MM.1S (cell line): ENCODE measurements at regions not wholly inside any gene's neighbourhood (a gene's known extent, or its start where the extent isn't known, plus 50 kb on each side); places are given as distances from the start of the nearest gene placed in this dataset.

Source experiments
- DNase-seq: peaks from one replicate; pipeline ENCODE4 v3.0.0-alpha.2; 2015
- H2AFZ ChIP-seq: fragments of 300-600 bp; sonication (generic); 2 replicates; pipeline ENCODE4 v1.6.0; 2016; ENCODE audit warnings: antibody characterized with exemption, low read length
- H3F3A ChIP-seq: fragments of 300-600 bp; sonication (generic); 2 replicates; pipeline ENCODE4 v1.6.1; 2016; ENCODE audit warnings: mild to moderate bottlenecking, antibody characterized with exemption, low read length, moderate library complexity, mixed read lengths; ENCODE audit not compliant: insufficient read depth
- H3K27ac ChIP-seq: fragments of 300-600 bp; sonication (generic); 2 replicates; pipeline ENCODE4 v1.5.1; 2016; ENCODE audit warnings: mild to moderate bottlenecking, low read length
- H3K27me3 ChIP-seq: fragments of 300-600 bp; sonication (generic); replicated peaks from 2 replicates; pipeline ENCODE4 v1.6.0; 2016; ENCODE audit warnings: low read length; ENCODE audit not compliant: insufficient read depth
- H3K36me3 ChIP-seq: fragments of 300-600 bp; sonication (generic); replicated peaks from 2 replicates; pipeline ENCODE4 v1.6.1; 2016; ENCODE audit warnings: mild to moderate bottlenecking, low read length, mixed read lengths; ENCODE audit not compliant: insufficient read depth
- H3K4me1 ChIP-seq: fragments of 300-600 bp; sonication (generic); 2 replicates; pipeline ENCODE4 v1.6.1; 2016; ENCODE audit warnings: low read length, mixed read lengths
- H3K4me2 ChIP-seq: fragments of 300-600 bp; sonication (generic); 2 replicates; pipeline ENCODE4 v1.6.0; 2016; ENCODE audit warnings: low read depth, low read length
- H3K4me3 ChIP-seq: fragments of 300-600 bp; sonication (generic); 2 replicates; pipeline ENCODE4 v1.5.1; 2016; ENCODE audit warnings: low read length, mixed read lengths
- H3K79me2 ChIP-seq: fragments of 300-600 bp; sonication (generic); 2 replicates; pipeline ENCODE4 v1.6.1; 2016; ENCODE audit warnings: mixed run types, low read length, mixed read lengths
- H3K9ac ChIP-seq: fragments of 300-600 bp; sonication (generic); 2 replicates; pipeline ENCODE4 v1.6.1; 2016; ENCODE audit warnings: low read length, mixed read lengths
- H3K9me2 ChIP-seq: fragments of 300-600 bp; sonication (generic); replicated peaks from 2 replicates; pipeline ENCODE4 v1.6.1; 2016; ENCODE audit warnings: mild to moderate bottlenecking, low read length, mixed read lengths; ENCODE audit not compliant: insufficient read depth
- H3K9me3 ChIP-seq: fragments of 300-600 bp; sonication (generic); replicated peaks from 2 replicates; pipeline ENCODE4 v1.6.1; 2016; ENCODE audit warnings: mild to moderate bottlenecking, low read length, mixed read lengths; ENCODE audit not compliant: insufficient read depth
- H4K20me1 ChIP-seq: fragments of 300-600 bp; sonication (generic); 2 replicates; pipeline ENCODE4 v1.6.1; 2016; ENCODE audit warnings: mild to moderate bottlenecking, low read length, moderate library complexity, mixed read lengths; ENCODE audit not compliant: insufficient read depth
- CTCF ChIP-seq: fragments of 300-600 bp; sonication (generic); IDR thresholded peaks from 2 replicates; pipeline ENCODE4 v1.5.1; 2016; ENCODE audit warnings: antibody characterized with exemption, low read length, mixed read lengths
- EZH2 ChIP-seq: fragments of 300-600 bp; sonication (generic); optimal IDR thresholded peaks from 2 replicates; pipeline ENCODE3; 2017; ENCODE audit warnings: low read depth, mild to moderate bottlenecking, antibody characterized with exemption, low read length, mixed read lengths
- EZH2phosphoT487 ChIP-seq: fragments of 300-600 bp; sonication (generic); IDR thresholded peaks from 2 replicates; pipeline ENCODE4 v1.6.1; 2018; ENCODE audit warnings: antibody characterized with exemption, low read length

DNA sequence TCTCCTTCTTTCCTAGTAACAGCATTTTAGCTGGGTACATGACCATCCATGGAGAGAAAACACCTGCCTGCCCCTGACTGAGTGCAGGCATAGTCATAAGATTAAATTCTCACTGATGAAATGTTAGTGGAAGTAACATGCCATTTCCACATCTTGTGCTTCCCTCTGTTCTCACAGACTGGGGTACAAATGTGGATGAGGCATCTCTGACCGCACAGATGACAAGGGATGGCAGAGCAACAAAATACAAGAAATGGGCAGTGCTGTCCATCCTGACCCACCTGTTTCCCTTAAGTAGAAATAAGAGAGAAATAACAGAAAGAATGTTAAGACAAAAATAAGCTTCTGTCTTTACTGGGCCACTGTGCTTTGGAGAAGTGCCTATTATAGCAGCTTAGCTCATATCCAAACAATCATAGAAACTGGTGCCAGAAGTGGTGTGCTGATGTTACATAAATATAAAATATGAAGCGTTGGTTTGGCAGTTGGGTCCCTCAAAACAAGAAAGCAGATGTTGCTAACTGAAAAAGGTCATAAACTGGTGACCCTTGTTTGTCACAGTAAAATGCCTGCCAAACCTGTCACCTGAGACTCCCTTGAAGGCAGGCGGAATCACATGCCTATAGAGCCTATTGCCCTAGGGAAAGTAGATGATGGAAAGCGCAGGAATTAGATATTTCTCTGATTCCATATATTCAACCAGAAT is 72.4 kb upstream of the CCDC150 start:
- Histone ChIP-seq H4K20me1 (no peaks in the 10 kb centered on the region), H2AFZ (no peak overlapping the region), H3K27ac (no peak overlapping the region), H3K9me2 (no peaks in the 10 kb centered on the region), H3K9ac (no peak overlapping the region), H3F3A (no peaks in the 10 kb centered on the region), H3K9me3 (no peaks in the 10 kb centered on the region), H3K4me1 (no peaks in the 10 kb centered on the region), H3K79me2 (no peaks in the 10 kb centered on the region), H3K36me3 (no peaks in the 10 kb centered on the region), H3K27me3 (no peaks in the 10 kb centered on the region), H3K4me2 (no peak overlapping the region), H3K4me3 (no peak overlapping the region)
- TF ChIP-seq CTCF (no peak), EZH2phosphoT487 (no peak), EZH2 (no peak)
- DNase-seq = no peak

DNA sequence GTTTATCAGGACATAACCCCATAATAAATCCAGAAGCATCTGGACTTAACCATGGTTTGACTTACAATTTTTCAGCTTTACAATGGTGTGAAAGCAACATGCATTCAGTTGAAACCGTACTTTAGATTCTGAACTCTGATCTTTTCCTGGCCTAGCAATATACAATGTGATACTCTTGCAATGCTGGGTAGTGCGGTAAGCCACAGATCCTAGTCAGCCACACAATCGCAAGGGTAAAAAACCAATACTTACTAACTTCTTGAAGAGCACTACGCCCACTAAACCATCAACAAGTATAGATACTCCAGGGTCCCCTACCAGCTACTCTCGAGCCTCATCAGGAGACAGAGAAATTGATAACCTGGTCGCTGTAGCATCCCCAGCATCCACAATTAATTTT is 71.0 kb upstream of the CCDC150 start:
- Histone ChIP-seq H3K9me2 (no peaks in the 10 kb centered on the region), H3K27me3 (no peaks in the 10 kb centered on the region), H3K4me3 (no peak overlapping the region), H3K4me2 (no peak overlapping the region), H3K27ac (no peak overlapping the region), H3K4me1 (no peaks in the 10 kb centered on the region), H2AFZ (no peak overlapping the region), H3F3A (no peaks in the 10 kb centered on the region), H4K20me1 (no peaks in the 10 kb centered on the region), H3K36me3 (no peaks in the 10 kb centered on the region), H3K79me2 (no peaks in the 10 kb centered on the region), H3K9me3 (no peaks in the 10 kb centered on the region), H3K9ac (no peak overlapping the region)
- no peak for DNase-seq
- TF ChIP-seq CTCF = no peak
- TF ChIP-seq EZH2phosphoT487 = no peak
- TF ChIP-seq EZH2 = no peak

GRCh38 chr2:196584903-196585302 is 54.6 kb upstream of the CCDC150 start:
- Histone ChIP-seq H3K4me1 (no peaks in the 10 kb centered on the region), H3K79me2 (no peaks in the 10 kb centered on the region), H3K9me2 (no peaks in the 10 kb centered on the region), H3K9ac (no peak overlapping the region), H3K36me3 (no peaks in the 10 kb centered on the region), H2AFZ (no peak overlapping the region), H3K9me3 (no peaks in the 10 kb centered on the region), H3K27ac (no peak overlapping the region), H3K4me2 (no peak overlapping the region), H3K4me3 (no peak overlapping the region), H3K27me3 (no peaks in the 10 kb centered on the region), H3F3A (no peaks in the 10 kb centered on the region), H4K20me1 (no peaks in the 10 kb centered on the region)
- TF ChIP-seq CTCF = no peak
- no peak for TF ChIP-seq EZH2phosphoT487
- no peak for TF ChIP-seq EZH2
- no peak for DNase-seq
